Right lobe of liver (tissue), 6 donors: ENCODE measurements at regions not wholly inside any gene's neighbourhood (a gene's known extent, or its start where the extent isn't known, plus 50 kb on each side); places are given as distances from the start of the nearest gene placed in this dataset.

Source experiments
- ATAC-seq, 4 donors: fragments of 200-7000 bp; cut with Tn5 transposase; one replicate each; pipeline ENCODE4 v1.9.1; 2020; ENCODE audit warnings: mild to moderate bottlenecking in 4 of 4, moderate library complexity in 4 of 4
- DNase-seq, 3 donors: peaks; one replicate each; pipeline ENCODE4 v3.0.0-alpha.2; 2020
- H3K27ac ChIP-seq, 3 donors: fragments of 200-600 bp; one replicate each; pipeline ENCODE4 v1.8.0; 2022
- H3K27me3 ChIP-seq, 2 donors: fragments of 200-600 bp; one replicate each; pipeline ENCODE4 v1.8.0; 2022
- H3K36me3 ChIP-seq, 4 donors: fragments of 200-600 bp; sonication (generic) in 1 of 4; one replicate each; pipeline versions ENCODE4 v1.5.1 to v1.8.0; 2017 to 2022; ENCODE audit warnings: control low read depth in 1 of 4
- H3K4me1 ChIP-seq, 4 donors: fragments of 200-600 bp; sonication (generic) in 1 of 4; one replicate each; pipeline versions ENCODE4 v1.5.1 to v1.8.0; 2017 to 2022; ENCODE audit warnings: control low read depth in 1 of 4
- H3K4me3 ChIP-seq, 3 donors: fragments of 200-600 bp; one replicate each; pipeline ENCODE4 v1.8.0; 2022
- H3K9me3 ChIP-seq, 4 donors: fragments of 200-600 bp; sonication (generic) in 1 of 4; one replicate each; pipeline versions ENCODE4 v1.5.1 to v1.8.0; 2017 to 2022; ENCODE audit warnings: control low read depth in 1 of 4
- CTCF ChIP-seq, 4 donors: fragments of 200-600 bp in 3 of 4; fragments of 450-650 bp in 1 of 4; IDR thresholded peaks; one replicate each; pipeline versions ENCODE4 v1.5.1 to v1.8.0; 2016 to 2022; ENCODE audit warnings: antibody characterized with exemption in 4 of 4, mild to moderate bottlenecking in 2 of 4
- POLR2A ChIP-seq: fragments of 450-650 bp; IDR thresholded peaks from one replicate; pipeline ENCODE4 v1.6.1; 2017; ENCODE audit warnings: antibody characterized with exemption, mild to moderate bottlenecking
- WGBS: methylation state at CpG from one replicate; pipeline ENCODE4 v1.1.6; 2018; ENCODE audit warnings: low coverage, low lambda C conversion rate; ENCODE audit not compliant: insufficient coverage; ENCODE audit errors: missing lambda C conversion rate; 5-methylcytosine and 5-hydroxymethylcytosine counted together
- intact Hi-C, 2 donors: fragments of 100-400 bp; cut with DNase I; formaldehyde crosslinking; loops; one replicate each; pipeline versions ENCODE4 v1.11.2 to v1.14.1; 2022
- donor health status: DM: no; HTN: yes; CAD: no.
- donor health status: DM: no; HTN: no; CAD: no.
- donor health status: DM: no; HTN: no; CAD: no.
- donor health status: DM: no; HTN: yes; CAD: no.
- donor health status: DM: no; HTN: yes; CAD: no.

- WGBS = 46% methylated on average over 2 of the region's 2 CpGs
- DNase-seq = no peak
- no peak for ATAC-seq
- no peaks in the 10 kb centered on the region for H3K27me3 ChIP-seq
- no peaks in the 10 kb centered on the region for H3K9me3 ChIP-seq
- intact Hi-C loops = no loop called here
- H3K36me3 ChIP-seq = no peaks in the 10 kb centered on the region
- no peak overlapping the region for H3K4me3 ChIP-seq
- TF ChIP-seq POLR2A (no peak), CTCF (IDR thresholded peaks at IDR 0.05) (no peak)
- no peaks in the 10 kb centered on the region for H3K4me1 ChIP-seq
- H3K27ac ChIP-seq = no peak overlapping the region
These were observed 89.4 kb upstream of the DKK2 start for GRCh38 chr4:107125496-107125895.

- no peak for ATAC-seq
- no peak for DNase-seq
- WGBS = 31% methylated on average over 2 of the region's 2 CpGs
- no peaks in the 10 kb centered on the region for H3K9me3 ChIP-seq
- intact Hi-C loops = no loop called here
- H3K36me3 ChIP-seq = no peaks in the 10 kb centered on the region
- no peaks in the 10 kb centered on the region for H3K4me1 ChIP-seq
- H3K27ac ChIP-seq = no peak overlapping the region
- H3K4me3 ChIP-seq = no peak overlapping the region
- TF ChIP-seq CTCF (IDR thresholded peaks at IDR 0.05) (no peak), POLR2A (no peak)
- no peaks in the 10 kb centered on the region for H3K27me3 ChIP-seq
These were observed 86.6 kb upstream of the DKK2 start for GRCh38 chr4:107122736-107123135.

GRCh38 chr4:107120661-107121060 is 84.5 kb upstream of the DKK2 start:
- 45% methylated on average over 2 of the region's 2 CpGs for WGBS
- ATAC-seq (no peak), DNase-seq (no peak)
- intact Hi-C loops = no loop called here
- TF ChIP-seq CTCF (IDR thresholded peaks at IDR 0.05) (no peak), POLR2A (no peak)
- no peaks in the 10 kb centered on the region for H3K27me3 ChIP-seq
- no peaks in the 10 kb centered on the region for H3K9me3 ChIP-seq
- no peak overlapping the region for H3K4me3 ChIP-seq
- no peaks in the 10 kb centered on the region for H3K4me1 ChIP-seq
- H3K27ac ChIP-seq = no peak overlapping the region
- H3K36me3 ChIP-seq = no peaks in the 10 kb centered on the region

- no peaks in the 10 kb centered on the region for H3K36me3 ChIP-seq
- H3K4me1 ChIP-seq = no peaks in the 10 kb centered on the region
- no peak for DNase-seq
- no peak overlapping the region for H3K4me3 ChIP-seq
- no peak for ATAC-seq
- H3K27me3 ChIP-seq = no peaks in the 10 kb centered on the region
- no peak overlapping the region for H3K27ac ChIP-seq
- H3K9me3 ChIP-seq = no peaks in the 10 kb centered on the region
- TF ChIP-seq POLR2A = no peak
- no peak for TF ChIP-seq CTCF (IDR thresholded peaks at IDR 0.05)
- intact Hi-C loops = no loop called here
- WGBS = 54% methylated on average over 1 of the region's 1 CpG
These were observed 81.6 kb upstream of the DKK2 start for GRCh38 chr4:107117726-107118125.

- Histone ChIP-seq H3K4me3 (no peak overlapping the region), H3K27ac (no peak overlapping the region), H3K9me3 (no peaks in the 10 kb centered on the region), H3K27me3 (no peaks in the 10 kb centered on the region), H3K4me1 (no peaks in the 10 kb centered on the region), H3K36me3 (no peaks in the 10 kb centered on the region)
- no peak for TF ChIP-seq POLR2A
- no peak for TF ChIP-seq CTCF (IDR thresholded peaks at IDR 0.05)
- WGBS = 58% methylated on average over 5 of the region's 5 CpGs
- intact Hi-C loops = no loop called here
- DNase-seq (no peak), ATAC-seq (no peak)
These were observed 79.2 kb upstream of the DKK2 start for GRCh38 chr4:107115185-107115847.
